Body of pancreas (tissue), 4 donors: ENCODE measurements at regions not wholly inside any gene's neighbourhood (a gene's known extent, or its start where the extent isn't known, plus 50 kb on each side); places are given as distances from the start of the nearest gene placed in this dataset.
"Not testable (repeated sequence)": the region's sequence is repeated elsewhere in the genome, so short reads cannot be mapped to it uniquely, and the experiment has no call there.

Experiments
- ATAC-seq: fragments of 150-250 bp; one replicate; pipeline ENCODE4 v1.9.1; 2016
- DNase-seq, 4 donors: peaks; one replicate each; pipeline ENCODE4 v3.0.0-alpha.2; 2019
- H3K27ac ChIP-seq, 4 donors: fragments of 200-600 bp; sonication (generic); 1 replicate in 3 of 4; 2 replicates in 1 of 4; pipeline versions ENCODE4 v1.5.1 to v1.6.1; 2016 to 2019; ENCODE audit warnings: mild to moderate bottlenecking in 1 of 4, mixed read lengths in 1 of 4, moderate library complexity in 1 of 4
- H3K27me3 ChIP-seq, 2 donors: fragments of 200-600 bp; sonication (generic); one replicate each; pipeline ENCODE4 v1.6.0; 2016; ENCODE audit warnings: mild to moderate bottlenecking in 1 of 2
- H3K36me3 ChIP-seq, 2 donors: fragments of 200-600 bp; sonication (generic); replicated peaks in 1 of 2; 2 replicates each; pipeline ENCODE4 v1.5.1; 2016; ENCODE audit warnings: low read depth in 2 of 2; ENCODE audit not compliant: insufficient read depth in 1 of 2
- H3K4me1 ChIP-seq: fragments of 200-600 bp; sonication (generic); one replicate; pipeline ENCODE4 v1.6.0; 2016
- H3K4me3 ChIP-seq, 2 donors: fragments of 200-600 bp; sonication (generic); 1 replicate in 1 of 2; 2 replicates in 1 of 2; pipeline ENCODE4 v1.5.1; 2016 to 2019
- H3K9me3 ChIP-seq, 3 donors: fragments of 200-600 bp; sonication (generic); 1 replicate in 2 of 3; 2 replicates in 1 of 3; pipeline ENCODE4 v1.5.1; 2016
- CTCF ChIP-seq, 7 experiments: fragments of 450-650 bp in 4 of 7; fragments of 200-600 bp in 3 of 7; sonication (generic) in 3 of 7; IDR thresholded peaks; one replicate each; pipeline ENCODE4 v1.5.1; 2016 to 2019; ENCODE audit warnings: antibody characterized with exemption in 7 of 7
- POLR2A ChIP-seq, 3 donors: fragments of 450-650 bp; IDR thresholded peaks; one replicate each; pipeline ENCODE4 v1.6.1; 2016; ENCODE audit warnings: antibody characterized with exemption in 3 of 3, mild to moderate bottlenecking in 2 of 3
- WGBS, 2 donors: methylation state at CpG; one replicate each; pipeline ENCODE4 v1.1.5; 2017; 5-methylcytosine and 5-hydroxymethylcytosine counted together
- intact Hi-C: fragments of 100-400 bp; cut with DNase I; formaldehyde crosslinking; loops from one replicate; pipeline ENCODE4 v1.15.1; 2023

GRCh38 chr6:130559166-130559565 is 193.3 kb downstream of the TMEM200A start:
- no peak for ATAC-seq
- no peak for DNase-seq
- Histone ChIP-seq H3K4me3 (no peak overlapping the region), H3K9me3 (no peaks in the 10 kb centered on the region), H3K27ac (no peak overlapping the region), H3K27me3 (no peaks in the 10 kb centered on the region), H3K36me3 (no peaks in the 10 kb centered on the region), H3K4me1 (no peaks in the 10 kb centered on the region)
- 46 to 52% methylated on average over 1 of the region's 1 CpG for WGBS, 2 donors
- TF ChIP-seq CTCF (IDR thresholded peaks at IDR 0.05) (no peak), POLR2A (IDR thresholded peaks at IDR 0.05) (no peak)
- intact Hi-C loops = no loop called here

GRCh38 chr6:130560231-130560630 is 194.4 kb downstream of the TMEM200A start:
- H3K4me1 ChIP-seq = no peaks in the 10 kb centered on the region
- DNase-seq (no peak), ATAC-seq (no peak)
- no peak overlapping the region for H3K27ac ChIP-seq
- no peaks in the 10 kb centered on the region for H3K9me3 ChIP-seq
- WGBS, 2 donors = 40 to 49% methylated on average over 2 of the region's 2 CpGs
- H3K27me3 ChIP-seq = no peaks in the 10 kb centered on the region
- H3K36me3 ChIP-seq = no peaks in the 10 kb centered on the region
- TF ChIP-seq CTCF (IDR thresholded peaks at IDR 0.05) = no peak
- no peak for TF ChIP-seq POLR2A (IDR thresholded peaks at IDR 0.05)
- no peak overlapping the region for H3K4me3 ChIP-seq
- intact Hi-C loops = no loop called here

- H3K9me3 ChIP-seq, H3K4me1 ChIP-seq, ATAC-seq, H3K27ac ChIP-seq, H3K36me3 ChIP-seq, H3K4me3 ChIP-seq, DNase-seq, intact Hi-C loops, H3K27me3 ChIP-seq: not testable (repeated sequence)
- whole genome bisulfite sequencing, 2 donors = 32 to 44% methylated on average over 2 of the region's 2 CpGs
These were observed 195.3 kb downstream of the TMEM200A start for GRCh38 chr6:130561159-130561558.

- H3K27ac ChIP-seq = no peak overlapping the region
- DNase-seq = no peak
- no peaks in the 10 kb centered on the region for H3K9me3 ChIP-seq
- no peaks in the 10 kb centered on the region for H3K27me3 ChIP-seq
- no peak for ATAC-seq
- WGBS, 2 donors = 46 to 52% methylated on average over 2 of the region's 2 CpGs
- TF ChIP-seq POLR2A (IDR thresholded peaks at IDR 0.05) = no peak
- TF ChIP-seq CTCF (IDR thresholded peaks at IDR 0.05) = no peak
- H3K36me3 ChIP-seq = no peaks in the 10 kb centered on the region
- H3K4me1 ChIP-seq = no peaks in the 10 kb centered on the region
- intact Hi-C loops = no loop called here
- no peak overlapping the region for H3K4me3 ChIP-seq
These were observed 199.9 kb downstream of the TMEM200A start for GRCh38 chr6:130565696-130566095.

GRCh38 chr6:130574146-130574545 is 208.3 kb downstream of the TMEM200A start:
- ATAC-seq = no peak
- Histone ChIP-seq H3K4me3 (no peak overlapping the region), H3K27me3 (no peaks in the 10 kb centered on the region), H3K27ac (no peak overlapping the region), H3K9me3 (no peaks in the 10 kb centered on the region), H3K36me3 (no peaks in the 10 kb centered on the region), H3K4me1 (no peaks in the 10 kb centered on the region)
- no peak for DNase-seq
- TF ChIP-seq POLR2A (IDR thresholded peaks at IDR 0.05) (no peak), CTCF (IDR thresholded peaks at IDR 0.05) (no peak)
- intact Hi-C loops = no loop called here
- WGBS, 2 donors = 58 to 67% methylated on average over 2 of the region's 2 CpGs
